Pancreas (tissue), 10 donors: ENCODE measurements at regions not wholly inside any gene's neighbourhood (a gene's known extent, or its start where the extent isn't known, plus 50 kb on each side); places are given as distances from the start of the nearest gene placed in this dataset.

Experiments used
- ATAC-seq, 4 donors: fragments of 200-7000 bp; cut with Tn5 transposase; one replicate each; pipeline versions ENCODE4 v1.8.0 to v1.9.1; 2020; ENCODE audit warnings: mild to moderate bottlenecking in 4 of 4, moderate library complexity in 4 of 4
- DNase-seq, 6 donors: peaks; one replicate each; pipeline ENCODE4 v3.0.0-alpha.2; 2020
- FAIRE-seq: peaks from 2 replicates; lab custom pipeline; 2012; peaks lifted over from hg19 to GRCh38; lab: Jason Lieb, UNC
- H3K27ac ChIP-seq, 4 donors: fragments of 200-600 bp; sonication (generic); 1 replicate in 3 of 4; 2 replicates in 1 of 4; pipeline versions ENCODE4 v1.5.0 to v1.8.0; 2020
- H3K27me3 ChIP-seq, 4 donors: fragments of 200-600 bp; one replicate each; pipeline ENCODE4 v1.8.0; 2021
- H3K36me3 ChIP-seq, 3 donors: fragments of 200-600 bp; sonication (generic) in 1 of 3; one replicate each; pipeline versions ENCODE4 v1.5.0 to v1.8.0; 2020 to 2021
- H3K4me1 ChIP-seq, 3 donors: fragments of 200-600 bp; one replicate each; pipeline ENCODE4 v1.8.0; 2021
- H3K4me3 ChIP-seq, 4 donors: fragments of 200-600 bp; sonication (generic) in 2 of 4; one replicate each; pipeline versions ENCODE4 v1.5.0 to v1.8.0; 2020 to 2021
- H3K9me3 ChIP-seq, 4 donors: fragments of 200-600 bp; one replicate each; pipeline ENCODE4 v1.8.0; 2021
- CTCF ChIP-seq, 4 donors: fragments of 200-600 bp; sonication (generic) in 3 of 4; IDR thresholded peaks; one replicate each; pipeline versions ENCODE4 v1.5.0 to v1.8.0; 2021; ENCODE audit warnings: antibody characterized with exemption in 4 of 4
- WGBS, 2 donors: extraction: QIAGEN DNeasy Blood & Tissue Kit; methylation state at CpG; one replicate each; pipeline ENCODE4 v1.1.7; 2013; 5-methylcytosine and 5-hydroxymethylcytosine counted together
- intact Hi-C, 3 donors: fragments of 100-400 bp; cut with DNase I; formaldehyde crosslinking; loops; one replicate each; pipeline versions ENCODE4 v1.11.1 to v1.14.2; 2022
- donor health status: healthy with polysubstance abuse.
- donor health status: DM: no; HTN: no; CAD: no; lungs with moderate emphysema.
- donor health status: DM: no; HTN: no; CAD: no.
- donor health status: control.
- donor health status: control.
- donor health status: Bipolar disorder and iron deficiency.
- donor health status: DM: yes; HTN: yes; CAD: no.
- donor health status: DM: no; HTN: no; CAD: no.
- donor health status: DM: no; HTN: no; CAD: no.
- donor health status: DM: yes; HTN: yes; CAD: no.

DNA sequence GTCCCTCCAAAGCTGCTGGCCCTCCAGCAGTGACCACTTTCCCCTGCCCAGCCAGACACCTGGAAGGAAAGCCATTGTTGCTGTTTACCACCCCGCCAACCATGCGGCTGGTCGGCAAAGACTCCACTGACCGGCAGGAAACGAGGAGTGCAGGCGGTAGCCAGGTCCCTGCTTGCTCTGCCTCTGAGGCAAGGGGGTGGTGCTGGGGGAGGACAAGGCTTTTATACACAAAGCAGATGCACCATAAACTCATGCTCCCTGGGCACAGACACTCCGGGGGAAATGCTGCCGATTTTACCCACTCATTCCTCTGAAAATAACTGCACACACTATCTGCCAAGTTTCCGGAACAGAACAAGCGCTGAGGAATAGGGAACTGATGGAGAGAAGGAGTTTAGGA lies 62.8 kb upstream of the GRIN2A start:
- ATAC-seq: no peak
- no peaks in the 10 kb centered on the region for H3K4me1 ChIP-seq
- H3K36me3 ChIP-seq: no peaks in the 10 kb centered on the region
- WGBS, 2 donors: 49 to 64% methylated on average over 10 of the region's 10 CpGs
- no peak overlapping the region for H3K4me3 ChIP-seq
- no peaks in the 10 kb centered on the region for H3K27me3 ChIP-seq
- no peak for TF ChIP-seq CTCF (IDR thresholded peaks at IDR 0.05)
- FAIRE-seq: no peak
- no peak for DNase-seq
- H3K9me3 ChIP-seq: no peaks in the 10 kb centered on the region
- H3K27ac ChIP-seq: no peak overlapping the region
- intact Hi-C loops: no loop called here

- H3K4me1 ChIP-seq: no peaks in the 10 kb centered on the region
- 27 to 41% methylated on average over 12 of the region's 12 CpGs for WGBS, 2 donors
- intact Hi-C loops: loop anchor here in 1 of 3 donors (5.0 kb wide), 1 partner anchor 262 kb away; no protein-coding TSS in a partner anchor
- H3K36me3 ChIP-seq: no peaks in the 10 kb centered on the region
- TF ChIP-seq CTCF (IDR thresholded peaks at IDR 0.05): no peak
- DNase-seq (no peak), ATAC-seq (peak in 2 of 4 donors; percentile 27 to 53), FAIRE-seq (no peak)
- H3K4me3 ChIP-seq: no peak overlapping the region
- no peak overlapping the region for H3K27ac ChIP-seq
- H3K27me3 ChIP-seq: no peaks in the 10 kb centered on the region
- H3K9me3 ChIP-seq: no peaks in the 10 kb centered on the region
Observed at GRCh38 chr16:10250137-10250828, 68.1 kb upstream of the GRIN2A start.

- TF ChIP-seq CTCF (IDR thresholded peaks at IDR 0.05): no peak
- H3K4me3 ChIP-seq: no peak overlapping the region
- DNase-seq (no peak), FAIRE-seq (no peak), ATAC-seq (no peak)
- intact Hi-C loops: loop anchor here in 1 of 3 donors (5.0 kb wide), 1 partner anchor 260 kb away; no protein-coding TSS in a partner anchor
- H3K27me3 ChIP-seq: no peaks in the 10 kb centered on the region
- peaks cover 0 to 3% (median 0%) of the 10 kb centered on the region in 3 donors for H3K4me1 ChIP-seq
- no peak overlapping the region for H3K27ac ChIP-seq
- H3K9me3 ChIP-seq: no peaks in the 10 kb centered on the region
- no peaks in the 10 kb centered on the region for H3K36me3 ChIP-seq
- WGBS, 2 donors: 76 to 80% methylated on average over 31 of the region's 31 CpGs
Observed at GRCh38 chr16:10252155-10252554, 69.9 kb upstream of the GRIN2A start.

DNA sequence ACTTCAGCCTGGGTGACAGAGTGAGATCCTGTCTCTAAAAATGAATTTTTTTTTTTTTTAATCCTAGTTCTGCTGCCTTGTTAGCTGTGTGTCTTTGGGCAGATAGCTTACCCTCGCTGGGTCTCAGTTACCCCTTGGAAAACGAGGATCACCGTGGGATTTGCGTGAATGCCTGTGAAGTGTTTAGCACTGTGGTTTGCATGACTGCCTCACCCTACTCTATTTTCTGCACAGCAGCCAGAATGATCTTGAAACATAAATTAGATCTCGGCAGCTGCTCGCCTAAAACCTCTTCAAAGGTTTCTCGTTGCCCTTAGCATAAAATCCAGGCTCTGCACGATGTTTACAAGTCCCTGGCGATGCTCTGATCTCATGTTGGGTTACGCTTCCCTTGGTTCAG lies 71.2 kb upstream of the GRIN2A start:
- FAIRE-seq (no peak), DNase-seq (no peak), ATAC-seq (no peak)
- Histone ChIP-seq H3K4me3 (no peak overlapping the region), H3K9me3 (no peaks in the 10 kb centered on the region), H3K4me1 (peaks cover 0 to 7% (median 0%) of the 10 kb centered on the region in 3 donors), H3K36me3 (no peaks in the 10 kb centered on the region), H3K27me3 (no peaks in the 10 kb centered on the region), H3K27ac (no peak overlapping the region)
- no peak for TF ChIP-seq CTCF (IDR thresholded peaks at IDR 0.05)
- WGBS, 2 donors: 69 to 74% methylated on average over 10 of the region's 10 CpGs
- intact Hi-C loops: loop anchor here in 1 of 3 donors (5.0 kb wide), 1 partner anchor 259 kb away; no protein-coding TSS in a partner anchor

DNA sequence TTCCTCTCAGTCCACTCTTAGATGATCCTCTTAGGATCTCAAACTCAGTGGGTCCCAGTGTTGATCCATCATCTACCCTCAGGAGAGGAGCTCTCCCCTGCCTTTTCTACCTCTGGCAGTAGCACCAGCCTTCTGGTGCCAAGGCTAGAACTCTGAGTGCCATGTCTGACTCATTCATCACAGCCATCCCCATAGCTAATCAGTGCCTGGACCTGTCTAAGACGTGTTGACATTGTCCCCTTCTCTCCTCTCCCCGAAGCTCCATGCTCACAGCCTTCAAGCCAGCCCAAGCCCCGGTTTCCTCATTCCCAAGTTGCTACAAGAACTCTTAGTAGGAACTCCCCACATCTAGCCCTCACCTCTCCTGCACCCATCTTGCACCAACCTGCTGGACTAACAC lies 73.5 kb upstream of the GRIN2A start:
- WGBS, 2 donors: 60 to 61% methylated on average over 3 of the region's 3 CpGs
- Histone ChIP-seq H3K9me3 (no peaks in the 10 kb centered on the region), H3K27me3 (no peaks in the 10 kb centered on the region), H3K4me3 (no peak overlapping the region), H3K36me3 (no peaks in the 10 kb centered on the region), H3K4me1 (peaks cover 0 to 7% (median 0%) of the 10 kb centered on the region in 3 donors), H3K27ac (no peak overlapping the region)
- intact Hi-C loops: loop anchor here in 1 of 3 donors (5.0 kb wide), 1 partner anchor 257 kb away; no protein-coding TSS in a partner anchor
- no peak for ATAC-seq
- TF ChIP-seq CTCF (IDR thresholded peaks at IDR 0.05): no peak
- FAIRE-seq: no peak
- no peak for DNase-seq
